ENCODE measurements at regions not wholly inside any gene's neighbourhood (a gene's known extent, or its start where the extent isn't known, plus 50 kb on each side); places are given as distances from the start of the nearest gene placed in this dataset.

DNA sequence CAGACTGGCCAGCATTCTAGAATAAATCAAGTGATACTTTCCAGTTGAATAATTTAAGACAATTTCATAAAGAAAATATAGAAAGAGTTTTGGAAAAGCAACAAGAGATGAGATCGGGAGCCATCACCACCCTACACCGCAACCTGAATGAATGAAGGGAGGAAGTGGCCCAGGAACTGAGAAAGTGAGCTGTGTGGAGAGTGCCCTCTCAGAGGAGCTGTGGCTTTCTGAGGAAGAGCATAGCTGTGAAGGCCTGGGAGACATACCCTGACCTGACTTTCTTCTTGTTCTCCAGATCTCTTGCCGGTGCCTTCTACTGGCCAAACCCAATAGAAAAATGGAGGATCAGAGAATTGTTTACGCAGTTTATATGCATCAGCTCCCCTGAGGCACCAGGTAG lies 79.3 kb upstream of the TSPAN8 start:
- no peak overlapping the region for H3K27ac ChIP-seq (ENCODE audit: low read length)
- no peak for DNase-seq
- no peaks in the 10 kb centered on the region for H3K9me3 ChIP-seq (ENCODE audit: low read length)
- intact Hi-C loops (cut with micrococcal nuclease): no loop called here
- no peaks in the 10 kb centered on the region for H3K27me3 ChIP-seq (ENCODE audit: low read length)
- H3K4me3 ChIP-seq (ENCODE audit: low read length): no peak overlapping the region
- CTCF ChIA-PET: no interaction called here
- no peaks in the 10 kb centered on the region for H4K20me1 ChIP-seq (ENCODE audit: low read length)
- H3K4me1 ChIP-seq (ENCODE audit: insufficient read depth, low read length): no peaks in the 10 kb centered on the region
- H2AFZ ChIP-seq (ENCODE audit: low read length): no peak overlapping the region
- no peak overlapping the region for H3K9ac ChIP-seq (ENCODE audit: low read length)
- no TSS peak for BruUV-seq (replicated peaks)
- ATAC-seq: no peak
- no peak for TF ChIP-seq EZH2phosphoT487 (IDR thresholded peaks at IDR 0.05; ENCODE audit: borderline replicate concordance, low read length)
- no peak for TF ChIP-seq EZH2 (IDR thresholded peaks at IDR 0.05; ENCODE audit: low read length, unreplicated experiment)
- TF ChIP-seq, protein P1, sequence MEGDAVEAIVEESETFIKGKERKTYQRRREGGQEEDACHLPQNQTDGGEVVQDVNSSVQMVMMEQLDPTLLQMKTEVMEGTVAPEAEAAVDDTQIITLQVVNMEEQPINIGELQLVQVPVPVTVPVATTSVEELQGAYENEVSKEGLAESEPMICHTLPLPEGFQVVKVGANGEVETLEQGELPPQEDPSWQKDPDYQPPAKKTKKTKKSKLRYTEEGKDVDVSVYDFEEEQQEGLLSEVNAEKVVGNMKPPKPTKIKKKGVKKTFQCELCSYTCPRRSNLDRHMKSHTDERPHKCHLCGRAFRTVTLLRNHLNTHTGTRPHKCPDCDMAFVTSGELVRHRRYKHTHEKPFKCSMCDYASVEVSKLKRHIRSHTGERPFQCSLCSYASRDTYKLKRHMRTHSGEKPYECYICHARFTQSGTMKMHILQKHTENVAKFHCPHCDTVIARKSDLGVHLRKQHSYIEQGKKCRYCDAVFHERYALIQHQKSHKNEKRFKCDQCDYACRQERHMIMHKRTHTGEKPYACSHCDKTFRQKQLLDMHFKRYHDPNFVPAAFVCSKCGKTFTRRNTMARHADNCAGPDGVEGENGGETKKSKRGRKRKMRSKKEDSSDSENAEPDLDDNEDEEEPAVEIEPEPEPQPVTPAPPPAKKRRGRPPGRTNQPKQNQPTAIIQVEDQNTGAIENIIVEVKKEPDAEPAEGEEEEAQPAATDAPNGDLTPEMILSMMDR (conservative IDR thresholded peaks at IDR 0.05; ENCODE audit: low read depth, low read length): no peak
- H3K9me2 ChIP-seq (replicated peaks; ENCODE audit: low read length): no peaks in the 10 kb centered on the region
- no peaks in the 10 kb centered on the region for H3F3A ChIP-seq (ENCODE audit: low read length, unreplicated experiment)
- no peaks in the 10 kb centered on the region for H3K79me2 ChIP-seq (ENCODE audit: low read length)
- no peak overlapping the region for H3K4me2 ChIP-seq (ENCODE audit: low read length)
- no peaks in the 10 kb centered on the region for H3K36me3 ChIP-seq (ENCODE audit: low read depth, low read length)
- POLR2A ChIA-PET (ENCODE audit: unreplicated experiment): no interaction called here

GRCh38 chr12:71236133-71236660 lies 78.4 kb upstream of the TSPAN8 start:
- Histone ChIP-seq H3K9me3 (ENCODE audit: low read length) (no peaks in the 10 kb centered on the region), H3K9me2 (replicated peaks; ENCODE audit: low read length) (no peaks in the 10 kb centered on the region), H3K79me2 (ENCODE audit: low read length) (no peaks in the 10 kb centered on the region), H3K27me3 (ENCODE audit: low read length) (no peaks in the 10 kb centered on the region), H3F3A (ENCODE audit: low read length, unreplicated experiment) (no peaks in the 10 kb centered on the region), H2AFZ (ENCODE audit: low read length) (no peak overlapping the region), H3K27ac (ENCODE audit: low read length) (no peak overlapping the region), H3K4me1 (ENCODE audit: insufficient read depth, low read length) (no peaks in the 10 kb centered on the region), H3K4me2 (ENCODE audit: low read length) (no peak overlapping the region), H4K20me1 (ENCODE audit: low read length) (no peaks in the 10 kb centered on the region), H3K4me3 (ENCODE audit: low read length) (no peak overlapping the region), H3K9ac (ENCODE audit: low read length) (no peak overlapping the region), H3K36me3 (ENCODE audit: low read depth, low read length) (no peaks in the 10 kb centered on the region)
- ATAC-seq (no peak), DNase-seq (no peak)
- ChIA-PET CTCF (no interaction called here), POLR2A (ENCODE audit: unreplicated experiment) (no interaction called here)
- BruUV-seq (replicated peaks): no TSS peak
- TF ChIP-seq, protein P1 (conservative IDR thresholded peaks at IDR 0.05; ENCODE audit: low read depth, low read length): no peak
- TF ChIP-seq EZH2 (IDR thresholded peaks at IDR 0.05; ENCODE audit: low read length, unreplicated experiment) (no peak), EZH2phosphoT487 (IDR thresholded peaks at IDR 0.05; ENCODE audit: borderline replicate concordance, low read length) (no peak)
- intact Hi-C loops (cut with micrococcal nuclease): no loop called here

DNA sequence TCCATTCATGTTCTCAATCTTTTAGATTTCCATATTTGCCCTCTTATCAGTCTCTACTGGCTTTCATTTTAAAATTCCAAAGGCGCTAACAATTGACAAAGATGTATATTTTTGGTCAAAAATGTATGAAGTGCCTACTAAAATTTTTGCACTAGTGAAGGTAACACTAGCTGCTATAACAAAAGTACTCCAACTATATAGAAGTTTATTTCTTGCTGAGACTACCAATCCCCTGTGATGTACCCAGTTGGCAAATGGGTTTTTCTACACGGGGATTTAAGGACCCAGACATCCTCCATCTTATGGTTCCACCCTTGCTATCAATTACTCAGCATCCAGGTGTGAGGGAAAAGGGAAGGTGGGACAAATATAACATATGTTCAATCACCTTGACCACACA lies 75.3 kb upstream of the TSPAN8 start:
- Histone ChIP-seq H3K9me2 (replicated peaks; ENCODE audit: low read length) (no peaks in the 10 kb centered on the region), H3K36me3 (ENCODE audit: low read depth, low read length) (no peaks in the 10 kb centered on the region), H3K9ac (ENCODE audit: low read length) (no peak overlapping the region), H3K27ac (ENCODE audit: low read length) (no peak overlapping the region), H3K4me3 (ENCODE audit: low read length) (no peak overlapping the region), H3K9me3 (ENCODE audit: low read length) (no peaks in the 10 kb centered on the region), H3K79me2 (ENCODE audit: low read length) (no peaks in the 10 kb centered on the region), H3K4me2 (ENCODE audit: low read length) (no peak overlapping the region), H3F3A (ENCODE audit: low read length, unreplicated experiment) (no peaks in the 10 kb centered on the region), H4K20me1 (ENCODE audit: low read length) (no peaks in the 10 kb centered on the region), H3K4me1 (ENCODE audit: insufficient read depth, low read length) (no peaks in the 10 kb centered on the region), H3K27me3 (ENCODE audit: low read length) (no peaks in the 10 kb centered on the region), H2AFZ (ENCODE audit: low read length) (no peak overlapping the region)
- intact Hi-C loops (cut with micrococcal nuclease): no loop called here
- CTCF ChIA-PET: no interaction called here
- BruUV-seq (replicated peaks): no TSS peak
- no peak for ATAC-seq
- no peak for DNase-seq
- POLR2A ChIA-PET (ENCODE audit: unreplicated experiment): no interaction called here
- TF ChIP-seq EZH2phosphoT487 (IDR thresholded peaks at IDR 0.05; ENCODE audit: borderline replicate concordance, low read length): no peak
- no peak for TF ChIP-seq EZH2 (IDR thresholded peaks at IDR 0.05; ENCODE audit: low read length, unreplicated experiment)
- TF ChIP-seq, protein P1 (conservative IDR thresholded peaks at IDR 0.05; ENCODE audit: low read depth, low read length): no peak

Measured in PC-3 (cell line).